Stimulated activated CD8-positive, alpha-beta memory T cell treated with anti-CD3 and anti-CD28 coated beads, Interleukin-4, amount 100 ng/mL, for 24 hours (primary cell): ENCODE measurements at regions not wholly inside any gene's neighbourhood (a gene's known extent, or its start where the extent isn't known, plus 50 kb on each side); places are given as distances from the start of the nearest gene placed in this dataset.
"Not testable (repeated sequence)": the region's sequence is repeated elsewhere in the genome, so short reads cannot be mapped to it uniquely, and the experiment has no call there.

ENCODE experiments used
- DNase-seq: peaks from one replicate; pipeline ENCODE4 v3.0.0-alpha.2; 2020; ENCODE audit warnings: low read depth

- DNase-seq = no peak
These were observed 86.6 kb upstream of the SLC24A2 start for GRCh38 chr9:19875291-19875920.

GRCh38 chr9:19873188-19873587 is 84.4 kb upstream of the SLC24A2 start:
- not testable (repeated sequence) for DNase-seq

GRCh38 chr9:19870988-19871387 is 82.2 kb upstream of the SLC24A2 start:
- DNase-seq = no peak

GRCh38 chr9:19840953-19841352 is 52.1 kb upstream of the SLC24A2 start:
- DNase-seq = no peak
